ENCODE measurements at regions not wholly inside any gene's neighbourhood (a gene's known extent, or its start where the extent isn't known, plus 50 kb on each side); places are given as distances from the start of the nearest gene placed in this dataset.
A peak's percentile ranks its signal among the peaks of the same experiment; 100 is the strongest.

DNA sequence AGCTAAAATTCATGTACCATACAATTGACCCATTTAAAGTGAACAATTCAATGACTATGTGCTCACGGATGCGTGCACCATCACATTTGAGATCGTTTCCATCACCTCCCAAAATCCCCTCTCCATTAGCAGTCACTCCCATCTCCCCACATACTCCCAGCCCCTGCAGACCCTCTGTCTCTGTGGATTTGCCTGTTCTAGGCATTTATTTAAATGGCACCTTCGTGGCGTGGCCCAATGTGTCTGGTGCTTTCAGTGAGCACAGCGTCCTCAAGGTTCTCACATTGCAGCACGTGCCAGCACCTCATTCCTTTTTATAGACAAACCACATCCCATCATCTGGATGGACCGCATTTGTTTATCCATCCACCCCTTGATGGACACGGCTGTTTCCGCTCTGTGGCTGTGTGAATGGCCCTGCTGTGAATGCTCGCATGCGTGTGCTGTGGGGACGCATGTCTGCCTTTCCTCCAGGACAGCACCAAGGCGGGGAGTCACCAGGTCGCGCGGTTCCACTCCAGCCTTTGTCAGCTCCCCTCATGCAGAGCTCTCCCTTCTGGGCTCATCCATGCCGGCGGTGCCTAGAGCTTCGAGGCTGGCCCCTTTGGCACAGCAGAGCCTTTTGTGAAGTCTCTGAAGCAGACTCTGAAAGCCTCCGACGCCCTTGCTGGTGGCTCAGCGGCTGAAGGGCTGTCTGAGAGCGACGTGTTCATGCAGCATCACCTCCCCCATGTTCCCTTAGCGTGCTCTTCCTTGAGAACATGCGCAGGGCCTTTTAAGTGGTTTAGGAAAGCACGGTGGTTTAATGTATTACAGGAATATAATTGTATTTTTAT, 184.4 kb downstream of the KIF26A start:
- DNase-seq, result peak in 1 of 2 experiments; percentile 10

DNA sequence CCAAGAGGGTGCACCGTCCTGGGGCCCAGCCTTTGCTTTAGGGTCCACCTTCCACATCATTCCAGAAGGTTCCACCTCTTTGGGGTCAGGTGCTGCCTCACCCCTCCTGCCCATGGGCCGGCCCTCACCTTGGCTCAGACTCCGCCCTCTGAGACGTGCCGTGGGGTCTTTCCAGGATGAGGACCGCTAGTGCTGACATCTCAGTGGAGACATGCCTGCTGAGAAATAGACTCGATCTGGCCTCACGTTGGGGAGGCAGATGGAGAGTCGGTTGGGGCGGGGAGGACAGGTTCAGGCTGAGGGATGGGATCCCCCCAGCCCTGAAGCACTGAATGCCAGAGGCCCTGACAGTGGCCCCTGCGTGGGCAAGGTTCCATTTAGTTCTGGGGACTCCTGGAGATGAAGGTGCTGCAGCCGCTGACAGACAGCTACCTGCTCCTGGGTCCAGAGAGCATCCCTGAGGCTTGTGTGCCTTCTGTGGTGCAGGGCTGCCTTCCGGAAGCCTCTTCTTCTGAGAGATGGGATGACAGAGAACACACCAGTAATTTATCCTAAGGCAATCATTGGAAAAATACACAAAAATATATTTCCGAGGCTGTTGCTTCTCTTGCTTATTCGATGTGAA, 185.3 kb downstream of the KIF26A start:
- DNase-seq, result no peak

DNA sequence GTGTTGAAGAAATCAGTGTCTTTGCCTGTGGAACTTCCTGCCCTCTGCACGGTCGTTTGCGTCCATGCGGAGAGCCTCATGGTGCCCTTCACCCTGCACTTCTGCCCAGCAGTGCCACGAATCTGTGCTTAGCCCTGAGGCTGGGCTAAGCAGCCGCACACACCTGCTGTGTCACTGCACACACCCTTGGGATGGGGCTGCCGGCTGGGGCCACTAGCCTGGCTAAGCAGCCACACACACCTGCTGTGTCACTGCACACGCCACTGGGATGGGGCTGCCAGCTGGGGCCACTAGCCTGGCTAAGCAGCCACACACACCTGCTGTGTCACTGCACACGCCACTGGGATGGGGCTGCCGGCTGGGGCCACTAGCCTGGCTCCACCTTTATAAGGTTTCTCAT, 188.5 kb downstream of the KIF26A start:
- DNase-seq, result peak in 1 of 2 experiments; percentile 14

DNA sequence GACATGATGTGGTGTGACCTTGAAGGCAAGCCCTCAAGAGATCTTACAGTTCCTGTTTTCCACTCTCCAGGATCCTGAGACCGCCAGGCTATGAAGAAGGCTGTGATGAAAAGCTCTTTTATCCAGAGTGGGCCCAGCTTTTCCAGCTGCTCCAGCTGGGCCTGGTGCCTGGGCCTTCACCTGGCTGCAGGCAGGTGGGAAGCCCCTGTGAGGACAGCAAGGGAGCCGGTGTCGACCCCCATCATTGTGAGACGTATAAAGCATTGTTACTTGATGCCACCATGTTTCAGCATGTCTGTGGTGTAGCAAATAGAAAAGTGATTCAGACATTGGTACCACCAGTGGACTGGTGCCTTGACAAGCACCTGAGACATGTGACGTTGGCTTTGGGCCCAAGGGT, 190.2 kb downstream of the KIF26A start:
- DNase-seq, result no peak

DNA sequence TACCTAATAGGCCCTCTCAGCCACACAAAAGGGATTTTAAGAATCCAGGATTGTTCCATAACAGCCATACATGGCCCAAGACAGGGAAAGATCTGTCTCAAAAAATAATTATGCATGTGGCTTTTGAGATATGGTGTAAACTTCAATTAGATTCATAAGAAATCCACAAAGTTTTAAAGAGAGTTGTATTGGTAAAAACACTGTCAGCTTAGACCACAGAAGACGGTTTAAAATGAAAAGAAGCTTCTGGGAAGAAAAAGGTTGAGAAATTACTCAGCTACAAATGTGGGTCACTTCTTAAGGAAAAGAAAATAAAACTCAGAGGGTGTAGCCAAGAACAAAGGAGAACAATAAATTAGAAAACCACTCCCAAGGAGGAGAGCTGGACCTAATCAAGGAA, 191.4 kb downstream of the KIF26A start:
- DNase-seq, result no peak

DNA sequence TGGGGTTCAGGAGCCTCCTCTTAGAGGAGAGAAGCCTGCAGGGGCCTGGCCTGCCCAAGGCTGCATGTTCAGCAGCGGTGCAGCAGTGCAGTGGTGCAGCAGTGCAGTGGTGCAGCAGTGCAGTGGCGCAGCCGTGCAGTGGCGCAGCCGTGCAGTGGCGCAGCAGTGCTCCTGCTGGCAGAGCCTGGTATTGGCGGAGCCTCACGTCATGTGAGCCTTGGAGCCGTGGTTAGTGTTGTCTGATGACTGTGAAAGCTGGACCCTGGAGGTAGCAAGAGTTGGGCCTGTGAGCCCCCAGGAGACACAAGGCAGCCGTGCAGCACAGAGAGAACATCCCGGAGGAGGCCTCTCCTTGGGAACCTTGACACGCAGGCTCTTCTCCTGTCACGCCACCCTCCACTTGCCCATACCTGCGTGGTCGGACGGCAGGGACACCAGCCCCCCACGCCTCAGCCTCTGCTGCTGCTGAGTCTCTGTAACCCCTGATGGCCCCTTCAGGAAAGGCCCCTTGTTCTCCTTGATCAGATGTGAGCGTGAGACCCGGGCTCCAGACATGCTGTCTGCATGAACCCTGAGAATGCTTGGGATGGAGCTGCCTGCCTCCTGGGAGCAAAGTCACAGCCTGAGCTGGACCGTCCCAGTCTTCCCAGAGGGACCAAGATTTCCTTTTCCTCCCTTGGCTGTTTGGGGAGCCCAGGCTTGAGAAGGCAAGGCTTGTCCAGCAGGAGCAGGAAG, 193.7 kb downstream of the KIF26A start:
- DNase-seq, result no peak

DNA sequence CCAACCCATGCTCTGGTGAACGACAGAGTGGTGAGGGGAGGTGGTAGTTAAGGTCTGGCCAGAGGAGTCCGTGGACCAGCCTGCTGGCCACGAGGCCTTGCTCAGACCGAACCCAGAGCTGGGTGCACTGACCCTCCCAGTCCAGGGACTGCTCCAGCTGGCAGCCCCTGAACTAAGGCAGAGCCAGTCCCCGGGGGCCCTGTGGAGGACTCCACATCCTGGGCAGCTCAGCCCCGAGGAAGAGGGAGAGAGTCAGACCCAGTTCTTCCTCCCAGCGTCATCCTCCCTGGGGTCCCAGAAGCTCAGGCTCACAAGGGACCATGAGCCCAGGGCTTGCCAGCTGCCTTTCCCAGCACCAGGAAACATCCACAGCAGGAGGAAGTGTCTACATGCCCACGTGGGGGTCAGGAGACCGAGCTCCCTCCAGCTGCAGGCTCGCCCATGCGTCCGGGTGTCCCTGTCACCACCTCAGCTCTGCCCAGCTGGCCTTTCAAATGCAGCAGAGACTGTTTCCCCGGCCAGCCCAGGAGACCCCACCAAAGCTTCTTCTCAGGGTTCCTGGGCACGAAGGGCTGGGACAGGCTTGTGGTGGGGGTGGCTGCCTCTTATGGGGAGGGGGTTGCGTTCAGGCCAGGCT, 194.4 kb downstream of the KIF26A start:
- no peak for DNase-seq

DNA sequence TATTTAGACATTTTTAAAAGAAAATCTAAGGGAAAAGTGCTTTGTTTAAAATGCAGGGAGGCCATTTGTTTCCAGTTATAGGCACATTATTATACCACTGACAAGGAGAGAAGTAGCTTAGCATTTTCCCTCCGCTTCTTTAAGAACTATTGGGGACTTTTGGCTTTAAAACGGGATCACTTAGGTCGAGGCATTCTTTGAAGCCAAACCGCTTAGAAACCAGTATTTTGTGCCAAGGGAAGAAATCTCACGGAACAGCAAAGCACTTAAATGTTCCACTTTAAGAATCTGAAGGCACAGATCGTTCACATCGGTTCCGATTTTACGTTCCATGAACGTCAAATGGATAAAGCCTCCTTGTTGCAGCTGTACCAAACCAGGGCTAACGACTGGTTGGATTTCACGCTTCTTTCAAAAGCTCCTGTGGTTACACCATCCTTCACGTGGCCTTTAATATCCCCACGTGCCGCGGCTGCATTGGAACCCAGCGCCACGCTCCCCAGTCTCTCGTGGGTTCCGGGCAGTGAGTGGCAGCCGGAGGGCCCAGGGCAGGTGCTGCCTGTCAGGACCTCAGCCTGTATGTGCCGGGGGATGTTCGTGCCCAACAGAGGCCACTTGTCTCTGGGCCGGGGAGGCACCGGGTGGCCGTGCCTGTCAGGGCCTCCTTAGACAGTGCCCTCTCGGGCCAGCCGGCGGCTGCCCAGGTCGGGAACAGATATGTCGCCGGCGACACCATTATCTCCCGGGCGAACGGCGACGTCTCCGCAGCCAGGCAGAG, 195.4 kb downstream of the KIF26A start:
- no peak for DNase-seq

DNA sequence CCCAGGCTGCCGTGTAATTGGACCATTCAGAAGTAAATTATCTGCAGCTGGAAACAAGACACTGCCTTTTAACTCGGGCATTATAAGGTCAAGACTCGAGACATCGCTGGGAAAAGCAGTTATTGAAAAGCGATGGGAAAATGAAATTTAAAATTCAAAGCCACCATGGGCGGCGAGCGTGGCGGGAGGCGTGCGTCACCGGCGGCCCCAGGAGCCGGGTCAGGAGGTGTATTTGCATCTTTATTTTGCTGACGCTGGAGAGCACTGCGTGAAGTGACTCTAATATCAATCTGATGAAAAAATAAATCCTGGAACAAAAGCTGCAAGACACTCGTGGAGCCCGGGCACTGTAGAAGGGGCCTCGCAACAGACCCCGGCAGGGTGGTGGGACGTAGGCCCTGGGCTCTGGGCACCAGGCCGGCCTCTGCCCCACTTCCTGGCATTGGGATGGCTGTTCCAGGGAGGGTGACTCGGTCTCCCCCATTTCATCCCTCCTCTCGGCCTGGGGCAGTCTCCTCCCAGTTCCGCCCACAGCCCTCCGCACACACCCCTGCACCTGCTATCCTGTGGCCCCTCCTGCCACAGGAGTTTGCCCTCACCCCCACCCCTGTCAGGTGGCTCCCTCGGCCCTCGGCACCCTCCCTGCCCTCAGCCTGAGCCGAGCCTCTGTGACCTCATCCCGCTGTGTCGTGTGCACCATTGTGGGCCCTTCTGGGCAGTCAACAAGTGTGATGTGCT, 196.2 kb downstream of the KIF26A start:
- no peak for DNase-seq

DNA sequence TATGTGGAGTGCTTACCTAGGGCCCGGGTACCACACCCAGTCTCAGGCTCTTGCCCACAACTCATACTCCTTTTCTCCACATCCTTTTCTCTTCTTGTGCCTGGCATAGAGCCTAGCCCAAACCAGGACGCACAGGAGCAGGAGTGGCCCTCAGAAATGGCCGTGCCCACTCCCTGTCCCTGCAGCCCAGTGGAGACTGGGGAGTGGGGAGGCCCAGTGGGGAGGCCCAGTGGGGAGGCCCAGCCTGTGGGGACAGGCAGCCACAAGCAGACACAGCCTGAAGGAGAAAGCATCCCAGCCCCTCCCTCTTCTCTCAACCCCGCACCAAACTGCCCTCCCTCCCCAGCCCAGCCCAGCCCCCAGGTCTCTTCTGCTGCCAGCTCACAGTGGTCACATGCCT, 196.8 kb downstream of the KIF26A start:
- DNase-seq, result no peak

DNA sequence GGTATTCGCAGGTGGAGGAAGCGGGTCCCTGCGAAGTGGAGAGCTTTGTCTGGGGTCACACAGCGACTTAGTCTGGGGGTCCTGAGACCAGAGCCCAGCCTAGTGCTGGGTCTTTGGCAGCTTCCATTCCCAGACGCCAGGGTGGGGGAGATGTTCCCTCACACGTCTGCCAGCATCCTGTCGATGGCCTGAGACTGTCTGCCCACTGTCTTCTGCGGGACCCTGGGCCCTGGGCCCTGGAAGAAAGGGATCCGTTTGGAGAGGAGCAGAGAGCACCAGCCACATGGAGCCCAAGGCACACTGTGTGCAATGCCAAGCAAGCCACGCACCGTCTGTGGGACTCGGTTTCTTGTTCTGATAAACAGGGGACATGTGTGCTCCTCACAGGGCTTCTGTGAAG, 197.2 kb downstream of the KIF26A start:
- no peak for DNase-seq

DNA sequence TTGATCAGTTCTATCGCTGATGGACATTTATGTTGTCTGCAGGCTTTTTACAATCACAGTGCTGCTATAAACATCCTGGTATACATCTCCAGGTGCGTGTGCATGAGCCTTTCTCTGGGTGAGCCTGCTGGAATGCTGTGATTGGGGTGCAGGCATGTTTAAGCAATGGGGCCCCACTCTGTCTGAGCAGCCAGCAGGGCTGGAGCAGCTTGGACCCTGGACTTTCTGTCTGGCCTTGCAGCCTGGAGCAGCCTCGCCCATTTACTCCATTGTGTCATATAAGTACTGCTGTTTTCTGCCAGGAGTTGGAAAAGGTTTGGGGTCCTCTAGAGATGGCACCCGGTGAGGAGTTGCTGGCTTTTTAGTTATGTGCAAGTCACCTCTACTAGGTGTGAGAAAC, 199.0 kb downstream of the KIF26A start:
- no peak for DNase-seq

DNA sequence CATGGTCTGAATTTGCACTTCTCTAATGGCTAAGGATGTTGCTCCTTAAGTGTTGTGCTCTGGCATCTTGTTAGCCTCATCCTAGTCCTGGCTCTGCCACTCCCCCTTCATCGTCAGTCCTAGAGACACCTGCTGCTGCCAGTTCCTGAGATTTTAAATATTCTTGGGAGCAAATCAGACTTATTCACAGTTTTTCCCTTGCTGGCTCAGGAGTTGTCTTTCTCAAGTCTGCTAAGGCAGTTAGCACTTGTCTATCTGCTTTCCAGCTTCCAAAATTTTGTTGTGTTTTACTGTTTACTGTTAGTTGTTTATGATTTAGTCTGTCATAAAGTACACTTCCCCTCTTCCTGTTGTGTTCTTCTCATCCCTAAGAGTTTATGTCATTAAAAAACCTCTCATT, 201.0 kb downstream of the KIF26A start:
- DNase-seq, result no peak

DNA sequence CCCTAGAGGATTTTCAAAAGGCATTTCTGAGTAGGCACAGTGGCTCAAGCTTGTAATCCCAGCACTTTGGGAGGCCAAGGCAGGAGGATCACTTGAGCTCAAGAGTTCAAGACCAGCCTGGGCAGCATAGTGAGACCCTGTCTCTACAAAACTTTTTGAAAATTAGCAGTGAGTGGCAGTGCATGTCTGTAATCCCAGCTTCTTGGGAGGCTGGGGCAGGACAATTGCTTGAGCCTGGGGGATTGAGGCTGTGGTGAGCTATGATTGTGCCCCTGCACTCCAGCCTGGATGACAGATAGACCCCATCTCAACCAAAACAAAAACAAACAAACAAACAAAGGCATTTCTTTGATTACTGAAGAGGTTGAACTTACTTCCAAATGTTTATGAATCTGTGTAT, 201.4 kb downstream of the KIF26A start:
- DNase-seq, result no peak

DNA sequence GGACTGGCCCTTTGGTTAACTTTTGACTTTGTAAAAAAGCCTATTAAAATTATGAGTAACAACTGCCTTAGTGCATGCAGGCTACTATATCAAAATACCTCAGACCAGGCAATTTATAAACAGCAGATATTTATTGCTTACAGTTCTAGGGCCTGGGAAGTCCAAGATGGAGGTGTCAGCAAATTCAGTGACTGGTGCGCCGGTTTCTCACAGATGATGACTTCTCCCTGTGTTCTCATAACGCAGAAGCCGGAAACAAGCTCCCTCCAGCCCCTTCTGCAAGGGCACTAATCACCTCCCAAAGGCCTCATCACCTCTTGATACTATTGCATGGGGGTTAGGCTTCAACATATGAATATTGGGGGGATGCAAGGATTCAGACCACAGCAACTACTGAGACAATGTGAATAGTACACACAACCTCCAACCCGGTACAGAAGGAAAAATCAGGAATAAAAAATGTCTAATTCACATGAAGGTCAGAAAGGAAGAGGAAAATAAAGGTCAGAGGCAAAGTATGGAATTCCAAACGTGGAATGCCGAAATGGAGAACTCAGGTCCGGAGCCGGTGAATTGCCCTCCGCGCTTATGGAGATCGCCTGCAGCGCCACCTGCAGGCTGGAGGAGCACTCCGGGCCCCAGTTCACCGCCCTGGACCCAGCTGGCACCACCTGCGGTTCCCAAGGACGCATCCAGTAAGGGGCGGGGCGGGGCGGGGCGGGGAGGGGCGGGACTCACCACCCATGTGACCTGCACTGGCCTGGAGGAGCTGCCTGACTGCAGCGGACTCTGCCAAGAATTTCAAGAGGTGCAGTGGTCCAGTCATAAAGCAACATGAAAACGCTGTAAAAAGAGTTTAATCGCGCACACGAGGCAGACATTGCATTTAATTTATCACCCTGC, 203.4 kb downstream of the KIF26A start:
- DNase-seq, result no peak

DNA sequence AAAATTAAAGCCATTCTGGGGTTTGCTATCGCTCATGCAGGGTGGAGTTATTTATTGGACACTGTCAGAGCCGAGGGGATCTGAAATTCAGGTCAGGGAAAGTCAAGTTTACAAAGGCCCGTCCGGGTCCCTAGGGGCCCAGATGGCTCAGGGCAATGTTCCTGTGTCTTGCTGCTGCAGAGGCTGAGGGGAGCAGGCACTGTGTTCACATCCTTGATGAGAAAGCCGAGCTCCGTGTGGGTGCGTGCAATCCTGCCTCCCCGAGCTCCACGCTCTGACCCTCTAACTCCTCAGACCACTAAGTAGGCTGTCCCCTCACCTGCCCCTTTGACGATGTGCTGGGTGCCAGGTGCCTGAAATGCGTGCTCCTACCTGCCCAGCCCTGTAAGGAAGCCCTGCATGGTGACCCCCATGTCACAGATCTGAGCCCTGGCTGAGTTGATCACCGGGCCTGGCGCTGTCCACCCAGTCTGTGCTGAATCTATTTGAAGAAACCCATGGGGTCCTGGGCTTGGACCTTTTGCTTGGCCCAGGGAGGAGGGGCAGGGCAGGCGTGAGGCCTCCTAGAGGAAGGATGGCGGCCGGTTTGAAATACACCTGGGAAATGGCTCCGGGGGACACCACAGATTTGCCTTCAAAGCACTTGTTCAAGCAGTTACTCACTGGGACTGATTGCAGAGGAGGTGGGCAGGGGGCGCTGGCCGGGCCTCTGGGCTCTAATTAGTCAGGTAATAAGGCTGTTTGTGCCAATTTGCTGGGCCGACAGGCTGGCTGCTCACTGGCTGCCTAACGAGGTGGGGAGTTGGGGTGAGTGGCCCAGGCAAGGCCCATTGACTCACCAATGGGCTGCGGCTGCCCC, 204.3 kb downstream of the KIF26A start:
- DNase-seq, result no peak

DNA sequence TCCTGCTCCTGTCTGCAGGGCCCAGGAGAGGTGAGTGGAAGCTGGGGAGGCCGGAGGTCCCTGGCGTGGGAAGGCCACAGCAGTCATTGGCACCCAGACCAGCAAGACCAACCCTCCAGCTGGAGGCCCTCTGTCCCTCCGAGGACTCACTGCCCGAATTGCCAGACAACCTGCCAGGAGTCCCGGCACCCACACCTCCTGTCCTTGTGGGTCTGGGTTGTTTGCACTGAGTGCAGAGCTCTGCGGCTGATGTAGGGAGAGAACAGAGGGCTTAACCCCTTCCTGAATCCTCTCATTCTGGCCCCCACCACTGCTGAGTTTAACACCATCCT, 204.9 kb downstream of the KIF26A start:
- no peak for DNase-seq

DNA sequence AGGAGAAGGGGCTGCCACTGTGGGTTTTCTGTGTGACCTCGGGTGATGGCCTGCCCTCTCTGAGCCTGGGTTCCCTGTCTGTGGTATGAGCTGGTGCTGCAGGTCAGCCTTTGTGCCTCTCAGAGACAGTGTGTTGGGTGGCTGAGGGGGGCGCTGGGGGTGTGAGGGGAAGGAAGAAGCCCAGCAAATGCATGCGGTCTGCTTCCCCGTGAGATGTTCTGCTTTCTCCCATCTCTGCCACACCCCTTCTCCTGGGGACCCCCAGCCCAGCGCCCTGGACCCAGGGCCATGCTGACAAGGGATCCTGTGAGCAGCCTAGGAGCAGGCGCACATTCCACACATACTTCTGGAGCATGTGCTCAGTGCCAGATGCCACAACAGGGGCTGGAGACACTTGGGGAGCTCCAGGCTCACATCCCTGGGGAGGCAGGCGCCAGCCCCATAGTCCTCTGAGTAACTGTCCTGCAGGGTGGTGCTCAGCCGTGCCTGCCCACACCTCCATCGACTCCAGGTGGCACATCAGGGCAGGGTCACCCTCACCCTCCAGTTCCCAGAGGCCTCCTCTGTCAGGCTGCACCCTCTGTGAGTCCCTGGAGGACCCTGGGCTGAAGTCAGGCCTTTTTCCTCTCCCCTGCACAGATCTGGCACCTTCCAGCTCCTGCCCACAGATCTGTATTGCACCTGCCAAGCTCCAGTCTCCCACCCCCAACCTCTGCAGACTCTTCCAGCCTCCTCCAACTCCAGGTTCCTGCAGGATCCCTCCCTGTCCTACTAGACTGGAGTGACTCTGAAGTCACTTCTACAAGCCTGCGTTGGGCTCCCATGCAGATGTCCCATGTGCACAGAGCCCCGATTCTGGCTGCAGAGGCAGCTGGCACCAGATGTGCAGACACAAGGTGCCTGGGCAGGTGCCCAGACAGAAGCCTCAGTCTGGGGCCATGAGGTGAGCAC, 205.6 kb downstream of the KIF26A start:
- DNase-seq, result no peak
